WERI-Rb-1 (cell line): ENCODE measurements at regions not wholly inside any gene's neighbourhood (a gene's known extent, or its start where the extent isn't known, plus 50 kb on each side); places are given as distances from the start of the nearest gene placed in this dataset.
A peak's percentile ranks its signal among the peaks of the same experiment; 100 is the strongest.

Source experiments
- DNase-seq: peaks from one replicate; pipeline ENCODE4 v3.0.0-alpha.2; 2020
- H3K27ac ChIP-seq: fragments of 250-450 bp; sonication (Bioruptor Pico); 2 replicates; pipeline ENCODE4 v1.5.1; 2020; ENCODE audit warnings: mild to moderate bottlenecking, moderate library complexity
- H3K27me3 ChIP-seq: fragments of 250-450 bp; sonication (Bioruptor Pico); 2 replicates; pipeline ENCODE4 v1.5.1; 2021; ENCODE audit warnings: mild to moderate bottlenecking, low read depth, moderate library complexity; ENCODE audit not compliant: insufficient read depth, severe bottlenecking
- H3K36me3 ChIP-seq: fragments of 250-450 bp; sonication (Bioruptor Pico); 2 replicates; pipeline ENCODE4 v1.5.1; 2020; ENCODE audit warnings: mild to moderate bottlenecking, moderate library complexity
- H3K4me3 ChIP-seq: 2 replicates; pipeline ENCODE4 v1.5.1; 2011; ENCODE audit warnings: low read depth, mild to moderate bottlenecking, control low read depth, low read length
- H3K9me3 ChIP-seq: fragments of 250-450 bp; sonication (Bioruptor Pico); 2 replicates; pipeline ENCODE4 v1.5.1; 2021; ENCODE audit warnings: mild to moderate bottlenecking, moderate library complexity; ENCODE audit not compliant: severe bottlenecking
- CTCF ChIP-seq: IDR thresholded peaks from 2 replicates; pipeline ENCODE4 v1.5.1; 2011; ENCODE audit warnings: low read depth, mild to moderate bottlenecking, control low read depth, inconsistent platforms, low read length

- no peak for DNase-seq
- H3K27ac ChIP-seq, result no peak overlapping the region
- H3K27me3 ChIP-seq, result no peaks in the 10 kb centered on the region
- peak; percentile 56 for TF ChIP-seq CTCF
- H3K4me3 ChIP-seq, result no peak overlapping the region
- no peaks in the 10 kb centered on the region for H3K9me3 ChIP-seq
- H3K36me3 ChIP-seq, result no peaks in the 10 kb centered on the region
These were observed 1062.6 kb downstream of the NR2F1-AS1 start for GRCh38 chr5:92518318-92518904.

GRCh38 chr5:92514896-92515295 lies 1066.1 kb downstream of the NR2F1-AS1 start:
- no peak for DNase-seq
- Histone ChIP-seq H3K4me3 (no peak overlapping the region), H3K36me3 (no peaks in the 10 kb centered on the region), H3K9me3 (no peaks in the 10 kb centered on the region), H3K27ac (no peak overlapping the region), H3K27me3 (no peaks in the 10 kb centered on the region)
- no peak for TF ChIP-seq CTCF

- H3K27ac ChIP-seq, result no peak overlapping the region
- H3K4me3 ChIP-seq, result no peak overlapping the region
- TF ChIP-seq CTCF, result no peak
- H3K9me3 ChIP-seq, result no peaks in the 10 kb centered on the region
- no peaks in the 10 kb centered on the region for H3K27me3 ChIP-seq
- DNase-seq, result no peak
- H3K36me3 ChIP-seq, result no peaks in the 10 kb centered on the region
These were observed 1068.0 kb downstream of the NR2F1-AS1 start for GRCh38 chr5:92513067-92513466.

GRCh38 chr5:92508271-92508670 lies 1072.7 kb downstream of the NR2F1-AS1 start:
- Histone ChIP-seq H3K27ac (no peak overlapping the region), H3K27me3 (no peaks in the 10 kb centered on the region), H3K36me3 (no peaks in the 10 kb centered on the region), H3K4me3 (no peak overlapping the region), H3K9me3 (no peaks in the 10 kb centered on the region)
- DNase-seq, result no peak
- no peak for TF ChIP-seq CTCF

GRCh38 chr5:92505925-92506324 lies 1075.1 kb downstream of the NR2F1-AS1 start:
- DNase-seq, result no peak
- no peaks in the 10 kb centered on the region for H3K36me3 ChIP-seq
- H3K27ac ChIP-seq, result no peak overlapping the region
- no peaks in the 10 kb centered on the region for H3K27me3 ChIP-seq
- TF ChIP-seq CTCF, result no peak
- no peaks in the 10 kb centered on the region for H3K9me3 ChIP-seq
- no peak overlapping the region for H3K4me3 ChIP-seq

- Histone ChIP-seq H3K4me3 (no peak overlapping the region), H3K36me3 (no peaks in the 10 kb centered on the region), H3K9me3 (no peaks in the 10 kb centered on the region), H3K27ac (no peak overlapping the region), H3K27me3 (no peaks in the 10 kb centered on the region)
- DNase-seq, result no peak
- TF ChIP-seq CTCF, result no peak
These were observed 1075.9 kb downstream of the NR2F1-AS1 start for GRCh38 chr5:92505145-92505544.
